HG03378 (cell line): ENCODE measurements at regions not wholly inside any gene's neighbourhood (a gene's known extent, or its start where the extent isn't known, plus 50 kb on each side); places are given as distances from the start of the nearest gene placed in this dataset.

Source experiments
- ATAC-seq: cut with Tn5 transposase; IDR thresholded peaks from one replicate; pipeline ENCODE4 v1.9.1; 2021; ENCODE audit warnings: mild to moderate bottlenecking, moderate library complexity; ENCODE audit not compliant: unreplicated experiment

DNA sequence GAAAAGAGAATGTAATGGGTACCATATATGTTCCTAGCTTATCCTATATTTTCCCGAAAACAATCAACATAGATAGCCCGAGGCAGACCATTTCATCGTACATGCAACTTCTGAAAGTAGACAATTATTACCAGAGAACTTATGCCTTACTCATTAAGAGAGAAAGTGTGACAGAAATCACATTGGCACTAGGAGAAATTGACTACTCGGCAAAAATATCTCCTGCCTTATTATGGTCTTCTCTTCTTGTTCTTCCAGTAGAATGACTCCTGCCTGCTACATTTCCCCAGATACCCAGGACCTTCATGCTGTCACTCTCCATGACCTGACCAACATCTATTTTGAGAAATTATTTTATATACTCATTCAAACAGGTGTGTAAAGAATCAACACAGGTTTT lies 1015.7 kb downstream of the TUSC7 start:
- no peak for ATAC-seq

- ATAC-seq = no peak
Observed at GRCh38 chr3:117726776-117727175, 1017.2 kb downstream of the TUSC7 start.

DNA sequence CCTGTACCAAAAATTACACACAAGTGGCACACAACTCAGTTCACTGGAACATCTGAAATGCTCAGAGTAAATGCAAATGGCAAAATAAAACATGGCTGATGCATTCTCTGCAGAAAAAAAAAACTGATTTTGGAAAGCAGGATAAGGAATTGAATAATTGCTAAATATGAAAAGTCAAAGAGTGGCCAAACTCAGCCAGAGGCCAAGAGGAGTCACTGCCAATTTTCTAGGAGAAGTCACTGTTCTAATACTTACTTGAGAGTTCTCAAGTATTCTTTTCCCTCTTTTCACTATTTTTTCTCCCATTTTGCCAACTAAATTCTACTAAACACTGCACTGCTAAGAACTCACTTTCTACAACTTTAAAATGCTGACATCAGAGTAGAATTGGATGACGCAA lies 1018.6 kb downstream of the TUSC7 start:
- ATAC-seq = no peak

GRCh38 chr3:117734496-117734895 lies 1024.9 kb downstream of the TUSC7 start:
- ATAC-seq = no peak

- no peak for ATAC-seq
Observed at GRCh38 chr3:117735481-117736101, 1026.0 kb downstream of the TUSC7 start.

DNA sequence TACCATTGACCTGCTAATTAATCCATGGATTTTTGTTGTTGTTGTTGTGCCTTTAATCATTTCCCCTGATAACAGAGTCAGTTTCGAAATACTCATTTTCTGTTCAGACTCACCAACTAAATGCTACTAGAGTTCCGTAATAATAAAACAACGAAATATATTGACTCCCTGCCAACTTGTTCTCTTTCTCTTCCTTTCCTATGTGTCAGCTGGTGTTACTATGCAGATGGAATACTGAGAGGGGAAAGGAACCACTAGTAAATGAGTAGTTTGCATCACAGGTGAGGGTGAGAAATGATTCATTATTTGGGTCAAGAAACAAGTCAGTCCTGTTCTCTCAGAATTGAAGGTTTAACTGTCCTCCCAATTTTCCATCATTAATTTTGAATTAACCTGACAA lies 1027.3 kb downstream of the TUSC7 start:
- ATAC-seq = no peak

GRCh38 chr3:117743993-117744392 lies 1034.4 kb downstream of the TUSC7 start:
- no peak for ATAC-seq

- no peak for ATAC-seq
Observed at GRCh38 chr3:117744935-117745334, 1035.4 kb downstream of the TUSC7 start.

DNA sequence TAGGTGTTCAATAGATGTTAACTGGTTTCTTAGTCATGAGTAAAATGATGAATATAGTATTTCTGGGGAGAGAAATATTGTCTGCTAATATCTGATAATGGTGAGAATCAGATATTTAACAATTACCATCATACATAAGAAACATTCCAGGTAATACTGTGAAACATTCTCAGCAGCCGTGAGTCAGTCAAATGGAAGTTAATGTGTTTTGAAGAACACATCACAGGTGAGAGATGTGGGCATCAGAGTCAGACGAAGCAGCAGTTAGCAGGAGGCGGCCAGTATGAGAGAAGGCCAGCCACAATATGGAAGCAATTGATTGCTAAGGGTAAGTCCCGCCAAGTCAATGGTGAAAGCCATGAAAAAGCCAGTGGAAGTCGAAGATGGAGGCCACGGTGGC lies 1035.9 kb downstream of the TUSC7 start:
- no peak for ATAC-seq

GRCh38 chr3:117746066-117746465 lies 1036.5 kb downstream of the TUSC7 start:
- ATAC-seq = no peak

- ATAC-seq = no peak
Observed at GRCh38 chr3:117748131-117748530, 1038.6 kb downstream of the TUSC7 start.

GRCh38 chr3:117750674-117751269 lies 1041.2 kb downstream of the TUSC7 start:
- ATAC-seq = no peak

- no peak for ATAC-seq
Observed at GRCh38 chr3:117751651-117752050, 1042.1 kb downstream of the TUSC7 start.

DNA sequence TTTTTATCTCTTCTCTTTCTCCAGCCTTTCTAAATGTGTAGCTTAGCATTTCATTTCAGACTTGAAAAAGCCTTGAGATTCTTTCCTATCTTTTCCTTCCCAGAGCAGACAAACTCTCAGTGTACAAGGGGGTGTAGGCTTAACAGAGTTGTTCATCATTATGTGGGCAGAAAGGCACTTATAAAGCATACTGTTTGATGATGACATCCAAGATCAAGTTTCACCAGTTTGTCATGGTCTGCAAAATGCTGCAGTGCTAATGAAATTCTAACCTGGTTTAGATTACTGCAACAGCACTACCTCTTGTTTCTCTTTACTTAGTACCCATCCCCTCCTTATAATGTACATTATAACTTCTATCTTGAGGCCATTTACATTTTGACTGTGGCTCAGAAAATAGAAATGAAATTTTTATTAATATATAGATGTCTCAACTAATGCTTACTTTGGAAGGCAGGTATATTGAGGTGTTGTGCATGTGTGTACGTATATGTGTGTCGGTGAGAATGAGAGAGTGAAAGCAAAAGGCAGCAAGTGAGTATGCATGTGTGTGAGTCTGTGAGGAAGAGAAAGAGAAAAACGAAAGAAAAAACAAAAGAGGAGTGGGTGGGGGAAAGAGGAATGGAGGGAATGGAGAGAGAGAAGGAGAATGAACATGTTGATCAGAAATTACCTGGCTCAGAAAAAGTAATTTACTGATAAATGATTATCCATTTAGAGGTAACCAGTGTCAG lies 1043.6 kb downstream of the TUSC7 start:
- ATAC-seq = no peak

GRCh38 chr3:117754058-117754457 lies 1044.5 kb downstream of the TUSC7 start:
- no peak for ATAC-seq

GRCh38 chr3:117754841-117755240 lies 1045.3 kb downstream of the TUSC7 start:
- no peak for ATAC-seq

- no peak for ATAC-seq
Observed at GRCh38 chr3:117756563-117756962, 1047.0 kb downstream of the TUSC7 start.

DNA sequence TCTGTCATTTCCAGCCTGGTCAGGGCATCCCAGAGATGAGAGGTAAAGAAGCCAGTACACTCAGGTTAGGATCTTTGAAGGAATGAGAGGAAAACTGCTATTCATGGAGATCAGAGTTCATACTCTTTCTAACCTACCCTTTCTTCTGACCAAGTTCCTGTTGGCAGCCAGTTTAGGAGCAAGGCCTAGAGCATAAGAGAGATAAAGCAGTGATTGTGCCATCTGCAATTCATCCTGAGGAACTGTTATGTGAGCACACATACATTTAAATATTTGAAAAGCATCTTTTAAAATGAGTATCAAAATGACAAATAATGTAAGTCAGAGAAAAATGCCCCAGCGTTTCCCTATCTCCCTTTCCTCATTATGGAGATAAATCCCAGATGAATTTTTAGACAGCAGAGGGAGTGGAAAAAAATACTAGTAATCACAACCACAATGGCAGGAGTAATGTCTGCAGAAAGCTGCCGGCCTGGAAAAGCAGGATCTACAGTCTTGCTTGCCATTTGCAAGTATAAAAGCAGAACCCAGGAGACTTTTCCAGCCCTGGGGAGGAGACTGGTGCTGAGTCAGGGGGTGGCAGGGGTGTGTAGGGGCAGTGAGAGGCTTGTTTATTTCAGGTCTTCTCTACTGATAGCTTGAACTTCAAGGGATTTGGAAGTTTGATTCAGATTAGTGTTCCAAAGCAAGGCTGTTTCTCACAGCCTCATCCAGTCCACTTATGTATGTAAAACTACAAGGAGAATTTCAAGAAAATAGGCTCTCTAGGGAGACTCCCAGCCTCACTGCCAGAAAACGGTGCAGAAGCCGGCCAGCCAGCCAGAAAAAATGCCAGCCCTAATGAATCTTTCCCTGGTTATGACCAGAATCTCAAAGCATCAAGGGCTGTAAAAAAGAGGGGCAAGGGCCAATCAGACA lies 1052.4 kb downstream of the TUSC7 start:
- ATAC-seq = no peak

DNA sequence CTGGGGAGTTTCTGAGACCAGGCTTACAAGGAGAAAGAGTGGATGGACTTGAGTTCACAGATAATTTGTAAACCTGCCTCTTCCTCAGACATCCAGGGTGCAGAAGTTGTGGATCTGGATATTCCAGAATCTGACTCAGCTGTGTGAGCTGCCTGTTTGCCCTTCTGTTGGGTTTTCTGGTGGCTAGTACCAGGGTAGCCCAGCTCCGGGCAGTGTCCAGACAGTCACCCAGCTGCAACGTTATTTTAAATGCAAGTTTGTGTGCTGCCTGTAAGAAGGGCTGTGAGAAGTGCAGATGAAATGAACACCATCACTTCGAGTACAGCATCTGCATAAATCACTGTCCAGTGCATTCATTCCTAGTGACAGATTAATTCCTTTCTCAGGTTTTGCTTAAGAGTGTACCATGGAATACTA lies 1053.0 kb downstream of the TUSC7 start:
- ATAC-seq = no peak

- no peak for ATAC-seq
Observed at GRCh38 chr3:117763561-117763960, 1054.0 kb downstream of the TUSC7 start.

GRCh38 chr3:117768581-117768980 lies 1059.0 kb downstream of the TUSC7 start:
- no peak for ATAC-seq
